Peyer's patch (tissue), 4 donors: ENCODE measurements at regions not wholly inside any gene's neighbourhood (a gene's known extent, or its start where the extent isn't known, plus 50 kb on each side); places are given as distances from the start of the nearest gene placed in this dataset.

ENCODE experiments used
- POLR2A ChIP-seq, 2 donors: fragments of 450-650 bp; IDR thresholded peaks; one replicate each; pipeline ENCODE4 v1.5.1; 2017; ENCODE audit warnings: antibody characterized with exemption in 2 of 2, mild to moderate bottlenecking in 2 of 2, moderate library complexity in 2 of 2
- TF ChIP-seq, protein P1 (sequence below), 6 experiments: fragments of 450-650 bp in 4 of 6; fragments of 200-600 bp in 2 of 6; sonication (generic) in 1 of 6; IDR thresholded peaks; one replicate each; pipeline ENCODE4 v1.5.1; 2017 to 2019; ENCODE audit warnings: antibody characterized with exemption in 6 of 6, mild to moderate bottlenecking in 3 of 6, moderate library complexity in 1 of 6

- TF ChIP-seq, protein P1, sequence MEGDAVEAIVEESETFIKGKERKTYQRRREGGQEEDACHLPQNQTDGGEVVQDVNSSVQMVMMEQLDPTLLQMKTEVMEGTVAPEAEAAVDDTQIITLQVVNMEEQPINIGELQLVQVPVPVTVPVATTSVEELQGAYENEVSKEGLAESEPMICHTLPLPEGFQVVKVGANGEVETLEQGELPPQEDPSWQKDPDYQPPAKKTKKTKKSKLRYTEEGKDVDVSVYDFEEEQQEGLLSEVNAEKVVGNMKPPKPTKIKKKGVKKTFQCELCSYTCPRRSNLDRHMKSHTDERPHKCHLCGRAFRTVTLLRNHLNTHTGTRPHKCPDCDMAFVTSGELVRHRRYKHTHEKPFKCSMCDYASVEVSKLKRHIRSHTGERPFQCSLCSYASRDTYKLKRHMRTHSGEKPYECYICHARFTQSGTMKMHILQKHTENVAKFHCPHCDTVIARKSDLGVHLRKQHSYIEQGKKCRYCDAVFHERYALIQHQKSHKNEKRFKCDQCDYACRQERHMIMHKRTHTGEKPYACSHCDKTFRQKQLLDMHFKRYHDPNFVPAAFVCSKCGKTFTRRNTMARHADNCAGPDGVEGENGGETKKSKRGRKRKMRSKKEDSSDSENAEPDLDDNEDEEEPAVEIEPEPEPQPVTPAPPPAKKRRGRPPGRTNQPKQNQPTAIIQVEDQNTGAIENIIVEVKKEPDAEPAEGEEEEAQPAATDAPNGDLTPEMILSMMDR (IDR thresholded peaks at IDR 0.05), result no peak
- no peak for TF ChIP-seq POLR2A (IDR thresholded peaks at IDR 0.05)
These were observed 65.1 kb upstream of the TMEM17 start for GRCh38 chr2:62570861-62571698.
